Stimulated activated CD8-positive, alpha-beta memory T cell treated with anti-CD3 and anti-CD28 coated beads, Interleukin-4, amount 100 ng/mL, for 48 hours (primary cell): ENCODE measurements at regions not wholly inside any gene's neighbourhood (a gene's known extent, or its start where the extent isn't known, plus 50 kb on each side); places are given as distances from the start of the nearest gene placed in this dataset.

Source experiments
- DNase-seq: peaks from one replicate; pipeline ENCODE4 v3.0.0-alpha.2; 2020

DNA sequence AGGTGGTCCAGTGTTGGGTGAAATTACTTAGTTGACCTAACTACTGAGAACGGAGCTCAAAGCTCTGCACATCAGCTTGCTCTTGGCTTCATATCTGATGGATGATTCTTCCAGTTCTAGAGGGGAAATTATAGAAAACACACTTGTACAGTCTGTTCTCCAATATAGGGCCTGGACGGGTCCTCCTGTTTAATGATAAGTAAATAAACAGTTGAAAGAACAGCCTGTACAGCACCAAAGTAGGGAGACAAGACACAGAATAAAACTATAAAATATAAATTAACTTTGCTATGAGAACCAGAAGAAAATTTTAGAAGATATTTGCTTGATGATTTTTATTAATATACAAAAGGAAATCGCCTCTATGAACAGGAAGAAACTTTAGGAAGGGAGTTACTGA lies 271.7 kb downstream of the STK31 start:
- DNase-seq, result no peak

DNA sequence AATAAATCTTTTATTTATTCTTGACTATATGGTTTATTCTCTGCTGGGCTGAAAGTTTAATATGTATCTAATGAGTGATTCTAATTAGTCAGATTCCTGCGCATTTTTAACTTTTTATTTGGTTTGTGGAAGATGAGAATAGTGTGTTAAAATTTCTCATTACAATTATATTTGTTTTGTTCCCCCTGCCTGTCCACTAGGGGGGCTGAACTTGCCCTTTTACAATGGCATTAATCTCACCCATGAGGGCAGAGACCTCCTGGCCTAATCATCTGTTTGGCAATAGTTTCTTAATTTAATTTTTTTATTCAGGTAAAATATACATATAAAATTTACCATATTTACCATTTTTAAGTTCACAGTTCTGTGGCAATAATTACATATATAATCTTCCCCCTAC lies 278.5 kb upstream of the NPY start:
- no peak for DNase-seq

DNA sequence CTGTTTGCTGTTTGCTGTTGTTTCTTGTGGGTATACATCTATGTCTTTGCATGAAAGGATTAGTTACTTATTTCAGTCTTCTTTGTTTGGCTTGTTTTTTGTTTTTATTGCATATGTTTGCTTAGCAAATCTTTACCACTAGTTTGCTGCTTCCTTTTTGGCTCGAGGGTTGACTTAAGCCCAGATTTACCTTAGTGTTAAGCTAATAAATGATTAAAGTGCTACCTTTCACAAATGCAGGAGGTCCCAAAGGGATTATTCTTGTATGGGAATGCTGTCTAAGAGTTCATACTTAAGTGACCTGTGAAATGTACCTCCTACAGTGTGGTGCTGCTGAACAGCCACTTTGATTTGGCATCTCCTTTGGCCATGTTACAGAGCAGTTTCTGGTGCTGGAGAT lies 273.5 kb upstream of the NPY start:
- DNase-seq, result no peak

DNA sequence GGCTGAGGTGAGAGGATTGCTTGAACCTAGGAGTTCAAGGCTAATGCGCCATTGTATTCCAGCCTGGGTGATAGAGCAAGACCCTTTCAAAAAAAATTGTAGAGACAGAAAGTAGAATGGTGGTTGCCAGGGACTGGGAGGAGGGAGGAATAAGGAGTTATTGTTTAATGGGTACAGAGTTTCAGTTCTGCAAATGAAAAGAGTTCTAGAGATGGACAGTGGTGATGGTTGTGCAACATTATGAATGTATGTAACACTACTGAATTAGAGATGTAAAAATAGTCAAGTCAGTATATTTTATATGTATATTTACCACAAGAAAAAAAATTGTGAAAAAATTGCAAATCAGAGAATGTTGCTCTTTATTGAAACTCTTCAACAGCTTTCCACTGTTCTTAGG lies 266.5 kb upstream of the NPY start:
- no peak for DNase-seq

DNA sequence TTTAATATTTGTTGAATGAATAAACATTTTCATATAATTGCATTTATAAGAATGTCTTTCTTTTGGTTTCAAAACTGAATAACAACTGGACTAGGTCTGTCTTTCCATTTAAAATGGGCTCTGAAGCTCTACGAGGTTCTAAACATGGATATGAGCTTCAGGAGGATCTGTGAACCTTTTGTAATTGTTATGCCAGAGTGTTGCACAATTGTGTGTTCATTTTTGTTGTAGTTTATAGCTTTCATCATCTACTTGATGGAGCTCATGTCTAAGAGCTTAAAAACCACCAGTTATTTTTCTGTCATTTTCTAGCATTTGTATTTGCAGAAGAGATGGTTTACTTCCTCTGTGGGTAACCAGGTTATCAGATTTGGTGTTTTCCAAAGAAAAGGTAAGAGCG lies 265.7 kb upstream of the NPY start:
- no peak for DNase-seq

DNA sequence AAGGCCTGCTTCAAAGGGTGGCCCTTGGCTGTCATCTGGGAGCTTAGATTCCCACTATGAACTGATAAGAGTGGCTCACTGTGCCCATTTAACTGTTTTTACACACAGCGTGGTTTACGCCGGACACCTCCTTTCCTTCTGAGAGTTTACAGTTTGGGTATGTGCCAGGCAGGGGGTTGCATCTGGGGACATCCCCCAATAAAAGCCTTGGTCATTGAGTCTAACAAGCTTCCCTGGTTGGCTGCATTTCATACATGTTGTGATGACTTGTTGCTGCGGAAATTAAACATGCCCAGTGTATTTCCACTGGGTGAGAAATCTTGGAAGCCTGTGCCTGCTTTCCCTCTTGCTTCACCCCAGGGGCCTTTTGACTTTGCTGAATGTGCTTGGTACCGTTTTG lies 264.1 kb upstream of the NPY start:
- DNase-seq, result no peak

DNA sequence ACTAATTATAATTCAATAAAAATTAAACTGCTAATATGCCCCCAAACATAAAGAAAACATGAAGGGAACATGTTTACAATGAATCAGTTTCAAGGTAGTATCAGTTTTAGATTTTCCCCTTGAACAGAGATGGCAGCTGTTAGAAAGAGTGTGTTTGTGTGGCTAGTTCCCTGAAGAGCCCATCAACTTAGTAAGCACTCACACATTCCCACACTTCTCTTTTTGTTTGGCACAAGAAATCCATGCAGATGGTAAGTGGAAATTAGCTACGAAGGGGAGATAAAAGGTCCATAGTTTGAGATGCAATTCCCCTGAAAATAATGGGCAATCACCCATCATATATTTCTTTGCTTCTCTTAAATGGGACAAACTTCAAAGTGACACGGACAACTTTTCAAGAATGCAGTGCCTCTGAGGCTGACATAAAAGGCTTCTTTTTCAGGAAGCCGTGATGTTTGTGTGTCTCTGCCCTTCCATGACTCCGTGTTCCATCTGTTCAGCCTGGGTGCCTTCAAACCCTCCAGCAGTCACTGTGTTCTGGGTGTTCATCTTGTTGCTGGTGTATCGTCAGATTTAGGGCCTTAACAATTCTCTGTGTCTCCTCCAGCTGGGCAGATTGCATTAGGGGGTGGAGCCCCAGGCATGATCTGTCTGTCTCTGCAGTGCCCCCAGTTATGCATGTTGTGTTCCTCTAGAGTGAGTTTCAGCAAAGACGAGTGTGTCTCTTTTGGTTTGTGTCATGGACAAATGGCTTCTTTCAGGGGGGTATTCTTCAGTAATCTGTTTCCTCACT lies 259.5 kb upstream of the NPY start:
- no peak for DNase-seq

DNA sequence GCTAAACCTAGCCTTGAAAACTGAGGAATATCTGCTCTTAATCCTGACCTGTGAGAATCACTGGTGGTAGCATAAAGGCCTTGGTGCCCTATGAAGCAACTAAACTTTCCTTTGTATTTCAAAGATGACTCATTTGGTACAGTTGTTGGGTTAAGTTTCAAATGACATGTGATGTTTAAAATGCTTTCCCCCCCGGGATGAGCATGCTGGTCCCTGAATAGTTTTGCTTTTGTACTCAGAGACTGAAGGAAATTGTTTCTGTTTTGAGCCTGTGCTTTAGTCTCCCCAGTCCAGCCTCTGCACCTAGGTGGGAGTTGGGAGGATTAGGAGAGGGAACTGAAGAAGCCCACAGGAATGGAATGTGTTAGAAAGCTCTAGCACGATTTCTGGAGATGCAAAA lies 258.9 kb upstream of the NPY start:
- no peak for DNase-seq

DNA sequence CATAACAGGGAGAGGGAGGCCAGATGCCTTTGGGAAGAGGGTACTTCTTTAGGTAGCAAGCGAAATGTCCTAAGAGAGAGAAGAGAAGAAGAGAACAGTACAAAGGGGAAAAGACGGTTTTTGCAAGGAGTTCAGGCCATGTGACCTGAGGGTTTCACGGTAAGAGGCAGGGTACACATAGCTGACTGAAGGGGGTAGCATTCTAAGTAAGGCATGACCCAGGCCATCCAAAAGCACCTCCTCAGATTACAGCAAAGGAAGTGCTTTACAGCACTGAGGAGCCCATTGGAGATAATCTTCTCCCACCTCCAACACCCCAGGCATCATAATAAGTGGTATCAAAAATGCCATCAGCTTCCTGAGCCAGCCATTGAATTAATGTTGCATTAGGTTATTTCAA lies 258.2 kb upstream of the NPY start:
- no peak for DNase-seq

DNA sequence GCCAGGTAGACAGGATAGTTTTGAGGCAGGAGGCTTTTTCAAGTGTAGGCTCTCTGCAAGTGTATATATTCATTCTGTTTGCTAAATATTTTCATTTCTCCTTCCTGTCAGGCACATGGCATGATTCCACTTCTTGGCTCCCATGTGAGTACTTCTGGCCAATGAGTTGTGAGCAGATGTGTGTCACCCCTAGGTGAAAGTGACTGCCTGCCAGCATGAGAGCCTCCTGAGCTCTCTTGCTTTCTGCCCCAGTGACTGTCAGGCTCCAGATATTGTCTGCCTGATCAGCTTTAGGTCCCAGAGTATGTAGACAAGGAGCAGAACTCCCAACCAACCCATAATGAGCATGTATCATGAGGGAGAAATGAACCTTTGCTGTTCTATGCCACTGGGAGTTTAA lies 257.6 kb upstream of the NPY start:
- no peak for DNase-seq

DNA sequence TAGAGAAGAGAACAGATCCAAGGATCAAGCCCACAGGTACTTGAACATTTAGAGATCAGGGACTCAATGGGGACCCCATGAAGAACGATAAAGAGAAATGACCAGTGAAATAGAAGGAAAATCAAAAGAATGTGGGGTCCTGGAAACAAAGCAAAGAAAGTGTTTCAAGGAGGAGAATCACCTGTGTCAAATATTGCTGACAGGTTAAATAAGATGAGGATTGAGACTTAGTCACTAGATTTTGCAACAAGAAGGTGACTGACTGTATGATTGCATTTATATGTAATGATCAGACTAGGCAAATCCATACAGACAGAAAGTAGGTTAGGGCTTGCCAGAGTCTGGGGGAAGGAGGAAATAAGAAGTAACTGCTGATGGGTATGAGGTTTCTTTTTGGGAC lies 254.9 kb upstream of the NPY start:
- no peak for DNase-seq

DNA sequence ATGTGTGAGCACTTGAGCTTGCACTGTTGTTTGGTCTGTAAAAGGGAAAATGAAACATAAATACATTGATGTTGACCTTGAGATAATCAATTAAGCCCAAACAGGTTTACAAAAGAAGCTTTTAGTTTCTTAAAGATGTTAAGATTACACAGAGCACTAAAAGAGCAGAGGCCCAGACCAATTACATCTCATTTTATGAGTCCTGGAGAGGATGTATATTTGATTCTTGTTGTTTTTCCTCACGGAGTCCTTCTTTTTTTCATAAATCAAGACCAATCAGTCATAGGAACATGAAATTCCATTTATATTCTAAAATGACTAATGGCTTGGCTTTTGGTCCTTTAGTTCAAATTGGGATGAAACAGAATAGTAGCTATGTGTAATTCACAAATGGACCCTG lies 249.7 kb upstream of the NPY start:
- DNase-seq, result no peak

DNA sequence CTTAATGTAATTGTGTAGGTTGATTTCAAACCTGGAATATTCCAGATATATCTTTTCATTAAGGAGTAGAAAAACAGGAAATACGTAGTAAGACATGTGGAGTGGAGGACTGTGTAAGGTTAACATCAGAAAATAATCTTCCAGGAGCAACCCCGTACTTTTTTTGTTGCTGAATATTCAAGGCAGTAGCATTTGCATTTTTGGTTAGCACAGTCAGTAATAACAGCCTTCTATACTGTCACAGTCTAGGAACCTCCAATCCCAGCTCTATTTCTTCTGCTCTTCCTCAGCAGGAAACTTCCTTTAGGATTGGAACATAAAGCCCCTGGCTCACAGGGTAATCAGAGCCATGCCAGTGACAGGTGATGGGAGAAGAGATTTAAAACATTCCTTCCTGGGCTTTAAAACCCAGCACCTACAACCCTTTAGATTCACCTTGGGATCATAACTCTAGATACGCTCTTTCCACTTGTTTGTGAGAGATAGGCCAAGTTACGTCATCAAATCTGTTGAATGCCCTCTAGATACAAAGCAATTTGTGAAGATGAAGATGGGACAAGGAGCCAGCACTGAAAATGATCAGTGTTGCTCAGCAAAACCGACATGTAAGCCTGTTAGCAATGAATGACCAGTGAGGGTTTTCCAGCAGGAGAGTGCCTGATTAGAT lies 248.5 kb upstream of the NPY start:
- no peak for DNase-seq

DNA sequence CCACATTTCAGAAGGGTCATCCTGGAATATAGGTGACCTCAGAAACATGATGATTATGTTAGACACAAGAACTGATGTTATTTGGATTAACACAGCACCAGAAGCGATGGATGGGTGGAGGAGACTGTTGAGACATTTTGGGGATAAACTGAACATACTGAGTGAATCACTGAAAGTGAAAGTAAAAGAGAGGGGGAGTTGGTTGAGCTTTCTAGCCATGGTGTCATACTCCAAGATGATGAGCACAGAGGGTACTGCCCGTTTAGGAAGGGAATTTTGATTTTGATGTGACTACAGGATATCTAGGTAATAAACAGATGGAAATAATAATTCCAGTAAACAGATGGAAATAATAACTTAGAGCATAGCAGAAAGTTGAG lies 248.0 kb upstream of the NPY start:
- DNase-seq, result no peak

DNA sequence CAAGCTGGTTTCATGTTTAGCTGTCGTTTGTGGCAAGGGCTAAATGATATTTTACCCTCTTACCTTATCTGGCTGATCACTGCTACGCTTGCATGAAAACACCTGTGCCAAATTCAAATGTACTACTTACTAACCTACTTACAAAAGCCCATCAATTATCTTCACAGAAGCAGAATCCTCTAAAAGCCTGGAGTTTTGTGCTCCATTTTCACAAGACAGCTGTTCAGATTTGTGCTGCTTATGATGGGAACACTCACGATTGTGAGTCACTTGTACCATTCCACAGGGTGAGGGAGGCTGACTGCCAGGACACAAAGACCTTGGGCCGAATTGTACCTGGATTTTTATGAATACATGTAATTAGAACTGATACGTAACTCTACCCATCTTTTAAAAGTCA lies 245.0 kb upstream of the NPY start:
- DNase-seq, result no peak

DNA sequence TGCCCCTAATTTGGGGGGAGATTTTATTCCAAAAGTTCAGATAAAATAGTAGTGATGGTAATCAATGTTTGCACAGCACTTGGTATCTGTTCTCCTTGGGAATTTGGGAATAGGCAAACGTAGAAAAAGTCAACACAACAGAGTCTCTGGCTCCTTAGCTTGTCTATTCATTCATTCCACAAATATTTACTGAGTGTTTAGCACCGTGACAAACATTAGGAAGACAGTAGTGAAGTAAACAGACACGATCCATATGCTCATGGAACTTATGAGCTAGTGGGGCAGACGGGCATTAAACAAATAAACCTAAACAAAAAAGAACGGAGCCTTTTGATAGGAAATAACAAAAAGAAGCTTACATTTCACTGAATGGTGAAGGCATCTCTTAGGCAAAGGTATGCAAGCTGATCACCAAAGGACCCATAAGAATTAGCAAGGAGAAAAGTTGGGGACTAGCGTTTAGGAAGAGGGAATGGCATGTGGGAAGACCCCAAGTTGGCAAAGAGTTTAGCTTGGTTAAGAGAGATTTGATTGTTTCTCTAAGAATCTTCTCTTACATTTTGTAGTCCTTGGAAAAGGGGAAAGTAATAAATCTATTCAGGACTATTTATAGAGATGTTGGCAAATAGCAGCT lies 243.9 kb upstream of the NPY start:
- no peak for DNase-seq

DNA sequence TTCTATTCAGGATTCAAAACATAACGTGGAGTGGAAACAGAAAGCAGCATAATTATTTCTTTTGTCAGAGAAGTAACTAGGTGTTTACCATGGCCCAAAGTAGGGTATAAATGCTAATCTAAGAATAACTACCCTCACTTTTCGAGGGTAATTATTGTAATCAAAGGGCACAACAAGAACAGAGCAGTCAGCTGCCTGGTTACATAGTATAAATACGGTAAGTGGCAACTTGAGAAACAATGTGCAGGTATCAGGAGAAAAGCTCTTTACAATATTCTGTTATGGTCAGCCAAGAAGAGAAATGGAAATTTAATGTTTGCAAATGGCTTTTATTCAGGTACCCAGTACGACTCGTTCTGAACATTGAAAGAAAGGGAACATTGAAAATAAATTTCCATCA lies 242.0 kb upstream of the NPY start:
- no peak for DNase-seq

DNA sequence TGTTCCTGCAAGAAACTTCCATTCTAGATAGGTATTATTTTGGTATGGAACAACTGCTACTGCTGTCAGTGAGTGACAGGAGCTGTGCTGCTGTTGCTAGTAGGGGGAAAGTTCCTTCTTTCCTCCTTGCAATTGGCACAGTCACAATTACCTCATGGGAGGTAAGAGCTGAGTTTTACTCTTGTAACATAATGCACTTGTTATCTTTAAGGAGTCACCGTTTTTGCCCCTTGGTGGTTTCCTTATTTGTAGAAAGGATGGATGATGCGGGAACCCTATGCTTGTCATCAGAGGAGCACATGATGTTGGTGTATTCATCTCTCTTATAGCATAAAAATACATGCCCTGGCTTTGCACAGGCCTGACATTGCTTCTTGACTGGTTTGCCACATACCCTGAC lies 234.7 kb upstream of the NPY start:
- no peak for DNase-seq

DNA sequence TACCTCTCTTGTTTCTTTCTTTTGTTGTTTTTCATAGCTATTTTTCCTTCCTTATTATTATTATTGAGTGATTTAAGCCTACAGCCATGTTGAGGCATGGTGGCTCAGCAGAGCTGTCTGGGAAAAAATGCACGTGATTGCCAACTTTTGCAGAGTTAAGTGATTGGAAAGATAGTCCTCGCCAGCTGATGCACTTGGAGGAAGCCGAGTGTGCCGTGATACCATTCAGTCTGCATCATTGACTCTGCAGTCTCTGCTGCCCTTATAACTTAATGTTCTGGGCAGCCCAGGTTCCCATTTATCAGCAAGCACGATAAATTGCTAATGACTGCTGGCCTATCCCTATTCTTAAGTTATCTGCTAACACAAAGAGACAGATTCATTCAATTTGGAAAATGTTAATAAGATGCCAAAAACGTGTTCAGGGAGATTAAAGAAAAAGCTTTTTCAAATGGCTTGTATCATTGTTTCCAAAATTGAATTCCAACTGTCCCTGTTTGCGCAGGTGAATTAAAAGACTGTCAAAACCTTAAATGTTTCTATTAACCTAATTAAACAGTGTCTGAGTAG lies 232.9 kb upstream of the NPY start:
- no peak for DNase-seq

DNA sequence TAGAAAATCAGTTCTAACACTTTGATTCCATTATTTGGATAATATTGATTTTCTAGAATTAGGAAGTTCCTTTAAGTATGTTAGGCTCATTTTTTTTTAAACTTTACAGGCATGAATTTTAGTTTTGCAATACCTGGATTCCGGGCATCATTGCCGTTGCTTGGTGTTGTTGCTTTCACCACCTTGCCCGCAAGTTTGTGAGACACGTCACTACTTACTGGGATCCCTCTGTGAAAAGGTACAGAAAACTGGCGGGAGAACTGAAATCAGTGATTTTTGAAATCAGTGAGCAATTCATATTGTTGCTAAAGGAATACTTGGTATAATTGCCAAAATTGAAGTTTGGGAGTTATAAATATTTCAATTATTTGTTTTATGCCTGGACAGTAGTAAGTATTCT lies 232.3 kb upstream of the NPY start:
- DNase-seq, result no peak

DNA sequence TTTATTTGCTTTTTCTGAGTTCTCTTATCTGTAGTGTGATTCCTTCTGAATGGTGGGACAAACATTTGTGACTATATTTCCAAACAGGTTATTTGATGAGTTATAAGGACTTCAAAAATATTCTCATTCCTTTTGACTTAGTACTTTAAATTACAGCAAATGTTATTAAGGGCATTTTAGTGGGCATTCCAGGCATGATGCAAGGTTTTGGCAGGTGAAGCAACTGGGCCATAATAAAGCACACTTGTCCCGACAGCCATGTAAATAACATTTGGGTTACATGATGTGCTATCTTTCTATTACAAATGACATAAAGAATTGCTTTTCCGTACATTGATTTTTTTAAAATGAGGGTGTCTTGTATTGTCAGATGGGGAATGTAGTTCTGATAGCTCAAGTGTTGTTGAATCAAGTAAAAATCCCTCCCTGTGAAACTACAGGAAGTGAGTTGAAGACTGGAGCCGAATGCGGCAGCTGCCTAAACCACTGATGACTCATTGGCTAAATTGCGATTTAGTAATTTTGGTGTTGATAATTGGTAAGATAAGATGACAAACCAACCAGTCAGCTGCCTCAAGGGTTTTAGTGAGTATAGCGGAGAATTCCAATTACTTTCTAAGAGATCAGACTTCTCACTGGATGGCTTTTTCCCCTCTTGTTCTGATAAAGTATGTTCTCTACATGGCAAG lies 231.3 kb upstream of the NPY start:
- DNase-seq, result no peak

DNA sequence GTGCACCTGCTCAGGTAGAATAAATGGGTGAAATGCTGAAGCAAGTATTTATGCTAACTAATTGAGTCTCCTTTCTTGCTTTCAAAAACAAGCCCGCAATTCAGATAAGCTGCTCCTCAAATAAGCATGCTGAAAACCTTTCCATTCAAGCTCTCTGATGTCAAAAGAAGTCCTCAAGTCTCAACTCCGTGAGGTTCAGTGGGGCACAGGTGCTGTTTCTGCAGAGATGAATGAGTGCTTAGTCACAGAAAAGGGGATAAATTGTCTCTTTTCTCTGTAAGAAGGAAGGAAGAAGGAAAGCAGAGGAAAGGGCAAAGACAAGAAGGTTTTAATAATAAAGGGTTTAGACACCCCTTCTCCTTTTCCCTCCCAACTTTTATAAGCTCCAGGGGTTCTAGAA lies 229.8 kb upstream of the NPY start:
- no peak for DNase-seq

DNA sequence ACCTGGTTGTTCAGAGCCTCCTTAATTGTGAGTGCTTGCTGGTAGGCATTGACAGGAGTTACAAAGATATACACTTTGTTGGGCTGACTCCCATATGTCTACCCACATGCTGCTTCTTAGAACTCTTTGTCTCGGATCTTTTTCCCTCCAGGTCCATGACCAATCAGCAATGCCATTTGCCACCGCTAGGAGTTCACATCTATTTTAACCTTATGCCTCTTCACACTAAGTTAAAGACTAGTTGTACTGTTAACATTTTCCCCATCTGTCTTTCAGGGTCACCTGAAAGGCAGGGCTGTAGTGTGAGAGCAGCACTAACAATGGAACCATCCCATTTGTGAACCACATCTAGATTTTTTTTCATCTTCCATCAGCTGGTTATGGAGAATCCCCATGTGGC lies 226.7 kb upstream of the NPY start:
- no peak for DNase-seq

DNA sequence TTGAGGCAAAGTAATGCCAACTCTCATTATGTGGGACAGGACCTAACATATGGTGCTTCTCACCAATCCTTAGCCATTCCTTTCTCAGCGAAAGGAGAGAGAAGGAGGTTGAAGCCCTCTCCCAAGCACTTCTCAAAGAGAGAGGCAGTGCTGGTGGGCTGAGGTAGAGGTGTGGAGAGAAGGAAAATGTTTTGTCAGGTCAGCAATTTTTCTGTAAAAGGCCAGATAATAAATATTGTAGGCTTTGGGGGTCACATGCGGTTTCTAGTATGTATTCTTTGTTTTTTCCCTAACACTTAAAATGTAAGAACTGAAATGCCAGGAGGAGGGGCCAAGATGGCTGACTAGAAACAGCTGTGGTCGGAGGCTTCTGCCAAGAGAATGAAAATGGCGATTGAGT lies 225.0 kb upstream of the NPY start:
- no peak for DNase-seq
